ENCODE measurements at regions not wholly inside any gene's neighbourhood (a gene's known extent, or its start where the extent isn't known, plus 50 kb on each side); places are given as distances from the start of the nearest gene placed in this dataset.
A peak's percentile ranks its signal among the peaks of the same experiment; 100 is the strongest.
"Not testable (repeated sequence)": the region's sequence is repeated elsewhere in the genome, so short reads cannot be mapped to it uniquely, and the experiment has no call there.

DNA sequence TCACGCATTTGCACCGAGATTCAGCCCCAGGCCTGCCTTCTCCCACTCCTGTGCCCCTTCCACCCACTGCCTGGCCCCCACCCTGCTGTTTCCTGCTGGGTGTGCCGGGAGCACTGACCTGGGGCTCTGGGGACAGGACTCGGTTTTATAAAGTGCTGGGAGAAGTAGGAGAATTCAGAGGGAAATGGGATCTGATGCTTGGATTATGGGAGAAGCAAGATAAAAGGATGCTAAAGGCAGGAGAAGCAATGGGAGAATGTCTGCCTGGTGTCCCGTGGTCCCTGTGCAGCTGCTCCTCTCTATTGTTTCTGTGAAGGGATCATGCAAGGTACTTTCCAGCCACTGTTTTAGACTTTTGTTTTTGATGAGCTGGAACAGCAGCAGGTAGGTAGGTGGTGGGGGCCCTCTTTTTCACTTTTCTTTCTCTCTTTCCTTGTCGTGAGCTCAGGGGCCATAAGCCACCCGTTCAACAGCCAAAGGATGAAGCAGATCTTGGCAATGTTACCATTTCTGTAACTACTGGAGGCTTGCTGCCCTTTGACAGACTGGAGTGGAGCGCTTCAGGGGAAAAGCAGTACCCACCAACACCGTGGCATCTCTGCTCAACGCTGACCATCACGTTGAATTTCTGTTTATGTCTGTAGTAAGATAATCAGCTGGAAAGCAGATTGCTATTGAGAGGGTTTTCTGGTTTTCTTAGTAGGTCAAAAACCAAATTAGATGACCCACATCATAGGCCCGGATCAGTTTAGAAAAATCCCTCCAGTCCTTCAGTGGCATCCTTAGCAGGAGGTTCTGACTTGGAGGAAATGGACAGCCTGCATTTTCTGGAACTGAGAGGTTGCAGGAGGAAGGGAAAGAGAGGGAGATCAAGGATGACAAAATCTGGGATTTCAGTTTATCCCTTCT, 63.8 kb upstream of the ENPP6 start:
- DNase-seq (ENCODE audit: low read depth): no peak

DNA sequence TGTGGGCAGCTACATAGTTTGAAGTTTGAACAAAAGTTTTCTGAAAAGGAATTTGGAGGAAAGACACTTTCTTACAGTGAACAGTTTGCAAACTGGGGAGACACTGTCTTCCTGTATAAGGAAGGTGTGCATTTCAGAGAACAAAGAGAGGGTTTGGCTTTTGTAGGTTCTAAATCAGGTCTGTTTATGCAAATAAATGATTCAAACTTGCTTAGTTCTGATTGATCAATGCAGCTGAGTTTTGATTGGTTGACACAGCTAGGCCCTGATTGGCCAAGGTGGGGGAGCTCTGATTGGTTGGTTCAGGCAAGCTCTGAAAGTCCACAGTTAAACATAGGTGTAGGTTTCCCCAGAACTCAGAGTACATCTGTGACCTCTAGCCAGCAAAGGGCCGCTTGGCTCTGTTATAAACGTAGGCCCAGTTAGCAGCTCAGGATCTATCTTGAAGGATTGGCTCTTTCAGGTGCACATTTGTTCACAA, 63.0 kb upstream of the ENPP6 start:
- no peak for DNase-seq (ENCODE audit: low read depth)

DNA sequence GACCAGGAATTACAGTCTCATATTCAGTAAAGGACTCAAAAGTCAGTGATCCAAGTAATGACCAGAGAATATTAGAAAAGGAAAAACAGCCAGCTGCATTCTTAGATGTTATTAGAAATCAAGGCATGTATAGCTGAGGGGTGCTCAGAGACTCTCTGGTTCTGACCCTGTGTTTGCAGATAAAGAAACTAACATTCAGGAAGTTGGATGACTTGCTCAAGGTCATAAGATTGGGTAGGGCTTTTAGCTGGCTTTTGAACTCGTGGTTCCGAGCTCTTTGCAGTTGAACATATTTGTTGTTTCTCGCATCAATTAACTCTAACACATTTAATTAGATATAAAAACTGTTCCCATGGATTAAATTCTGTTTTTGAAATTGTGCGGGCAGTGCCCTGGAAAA, 62.5 kb upstream of the ENPP6 start:
- DNase-seq (ENCODE audit: low read depth): no peak

DNA sequence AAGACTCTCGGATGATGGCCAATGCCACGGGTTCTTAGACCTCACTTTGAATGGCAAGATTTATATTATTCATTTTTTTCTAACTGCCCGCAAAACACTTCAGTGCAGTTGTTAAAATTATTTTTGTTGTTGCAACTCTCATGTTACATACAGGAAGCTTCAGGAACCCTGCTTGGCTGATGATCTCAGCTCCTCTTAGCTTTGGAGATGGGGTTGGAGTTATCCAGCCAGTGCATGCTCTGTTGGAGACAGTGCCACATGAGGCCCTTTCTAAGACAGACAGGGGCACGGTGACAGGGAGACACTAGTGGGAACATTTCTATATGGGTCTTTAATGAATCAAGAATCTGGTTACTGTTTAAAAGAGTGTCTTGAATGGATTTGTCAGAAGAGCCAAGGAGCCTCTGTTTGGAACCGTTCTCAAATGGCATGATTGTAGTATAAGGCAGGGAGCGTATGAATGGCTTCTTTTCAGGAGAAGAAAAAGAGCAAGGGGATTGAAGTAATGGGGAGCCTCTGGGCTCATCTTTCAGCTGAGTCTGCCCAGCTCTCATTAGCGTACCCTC, 61.9 kb upstream of the ENPP6 start:
- no peak for DNase-seq (ENCODE audit: low read depth)

DNA sequence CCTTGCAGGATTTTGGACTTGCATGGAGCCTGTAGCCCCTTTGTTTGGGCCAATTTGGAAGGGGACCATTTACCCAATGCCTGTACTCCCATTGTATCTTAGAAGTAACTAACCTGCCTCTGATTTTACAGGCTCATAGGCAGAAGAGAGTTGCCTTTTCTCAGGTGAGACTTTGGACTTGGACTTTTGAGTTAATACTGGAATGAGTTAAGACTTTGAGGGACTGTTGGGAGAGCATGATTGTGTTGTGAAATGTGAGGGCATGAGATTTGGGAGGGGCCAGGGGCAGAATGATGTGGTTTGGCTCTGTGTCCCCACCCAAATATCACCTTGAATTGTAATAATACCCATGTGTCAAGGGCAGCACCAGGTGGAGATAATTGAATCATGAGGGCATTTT, 60.1 kb upstream of the ENPP6 start:
- DNase-seq (ENCODE audit: low read depth): not testable (repeated sequence)

DNA sequence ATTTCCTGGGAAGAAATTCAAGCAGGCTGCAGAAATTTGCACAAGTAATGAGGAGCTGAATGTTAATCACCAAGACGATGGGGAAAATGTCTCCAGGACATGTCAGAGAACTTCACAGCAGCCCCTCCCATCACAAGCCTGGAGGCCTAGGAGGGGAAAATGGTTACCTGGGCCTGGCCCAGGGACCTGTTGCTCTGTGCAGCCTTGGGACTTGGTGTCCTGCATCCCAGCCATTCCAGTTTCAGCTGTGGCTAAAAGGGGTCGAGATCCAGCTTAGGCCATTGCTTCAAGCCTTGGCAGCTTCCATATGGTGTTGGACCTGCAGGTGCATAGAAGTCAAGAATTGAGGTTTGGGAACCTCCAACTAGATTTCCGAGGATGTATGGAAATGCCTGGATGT, 59.3 kb upstream of the ENPP6 start:
- DNase-seq (ENCODE audit: low read depth): not testable (repeated sequence)

DNA sequence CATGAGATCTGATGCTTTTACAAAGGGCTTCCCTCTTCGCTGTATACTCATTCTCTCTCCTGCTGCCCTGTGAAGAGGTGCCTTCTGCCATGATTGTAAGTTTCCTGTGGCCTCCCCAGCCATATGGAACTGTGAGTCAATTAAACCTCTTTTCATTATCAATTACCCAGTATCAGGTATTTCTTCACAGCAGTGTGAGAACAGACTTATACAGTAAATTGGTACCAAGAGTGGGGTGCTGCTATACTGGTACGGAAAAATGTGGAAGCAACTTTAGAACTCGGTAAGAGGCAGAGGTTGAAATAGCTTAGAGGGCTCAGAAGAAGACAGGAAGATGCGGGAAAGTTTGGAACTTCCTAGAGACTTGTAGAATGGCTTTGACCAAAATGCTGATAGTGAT, 58.7 kb upstream of the ENPP6 start:
- DNase-seq (ENCODE audit: low read depth): not testable (repeated sequence)

DNA sequence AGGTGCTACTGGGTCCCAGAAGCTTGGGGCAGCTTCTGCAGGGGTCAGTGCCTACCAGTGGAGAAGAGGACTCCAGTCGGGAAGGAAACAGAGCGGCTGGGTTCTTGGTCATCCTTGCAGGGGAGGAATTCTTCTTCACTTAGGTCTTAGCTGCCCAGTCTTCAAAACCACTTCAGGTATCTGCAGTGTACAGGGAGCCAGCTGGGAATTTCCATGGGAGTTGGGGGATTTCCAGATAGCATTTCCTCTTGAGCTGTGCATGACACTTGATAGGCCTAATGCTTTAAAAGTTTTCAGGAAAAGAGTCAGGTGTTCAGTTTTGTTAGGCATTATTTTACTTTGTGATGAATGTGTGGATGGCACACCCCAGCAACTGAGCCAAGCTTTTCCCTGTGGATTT, 58.1 kb upstream of the ENPP6 start:
- DNase-seq (ENCODE audit: low read depth): no peak

DNA sequence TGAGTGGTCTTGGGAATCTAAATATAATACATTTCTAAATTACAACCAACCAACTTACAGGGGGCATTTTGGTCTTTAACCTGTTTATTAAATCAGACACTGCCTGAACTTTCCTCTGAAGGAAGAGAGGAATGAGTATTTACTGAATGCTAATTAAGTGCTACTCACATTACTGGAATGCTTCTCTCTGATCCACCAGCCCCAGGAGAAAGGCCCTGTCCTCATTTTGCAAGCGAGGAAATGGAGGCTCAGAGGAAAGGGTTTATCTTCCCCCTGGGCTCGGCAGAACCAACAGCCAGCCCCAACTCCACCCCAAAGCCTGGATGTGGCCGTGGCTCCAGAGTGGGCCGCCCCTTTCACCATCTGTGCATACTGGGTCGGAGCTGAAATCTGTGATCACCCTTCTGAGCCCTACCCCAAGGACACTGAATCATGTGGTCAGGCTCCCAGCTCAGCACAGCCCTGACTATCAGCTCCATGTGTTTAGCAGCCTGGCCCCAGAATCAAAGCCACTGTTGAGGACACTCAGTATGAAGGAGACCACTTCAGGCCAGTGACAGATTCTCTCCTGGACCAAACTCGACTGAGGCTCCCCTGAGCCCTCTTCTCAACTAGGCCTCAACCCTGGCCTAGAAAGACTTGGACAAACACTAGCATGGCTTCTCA, 56.7 kb upstream of the ENPP6 start:
- DNase-seq (ENCODE audit: low read depth): no peak

DNA sequence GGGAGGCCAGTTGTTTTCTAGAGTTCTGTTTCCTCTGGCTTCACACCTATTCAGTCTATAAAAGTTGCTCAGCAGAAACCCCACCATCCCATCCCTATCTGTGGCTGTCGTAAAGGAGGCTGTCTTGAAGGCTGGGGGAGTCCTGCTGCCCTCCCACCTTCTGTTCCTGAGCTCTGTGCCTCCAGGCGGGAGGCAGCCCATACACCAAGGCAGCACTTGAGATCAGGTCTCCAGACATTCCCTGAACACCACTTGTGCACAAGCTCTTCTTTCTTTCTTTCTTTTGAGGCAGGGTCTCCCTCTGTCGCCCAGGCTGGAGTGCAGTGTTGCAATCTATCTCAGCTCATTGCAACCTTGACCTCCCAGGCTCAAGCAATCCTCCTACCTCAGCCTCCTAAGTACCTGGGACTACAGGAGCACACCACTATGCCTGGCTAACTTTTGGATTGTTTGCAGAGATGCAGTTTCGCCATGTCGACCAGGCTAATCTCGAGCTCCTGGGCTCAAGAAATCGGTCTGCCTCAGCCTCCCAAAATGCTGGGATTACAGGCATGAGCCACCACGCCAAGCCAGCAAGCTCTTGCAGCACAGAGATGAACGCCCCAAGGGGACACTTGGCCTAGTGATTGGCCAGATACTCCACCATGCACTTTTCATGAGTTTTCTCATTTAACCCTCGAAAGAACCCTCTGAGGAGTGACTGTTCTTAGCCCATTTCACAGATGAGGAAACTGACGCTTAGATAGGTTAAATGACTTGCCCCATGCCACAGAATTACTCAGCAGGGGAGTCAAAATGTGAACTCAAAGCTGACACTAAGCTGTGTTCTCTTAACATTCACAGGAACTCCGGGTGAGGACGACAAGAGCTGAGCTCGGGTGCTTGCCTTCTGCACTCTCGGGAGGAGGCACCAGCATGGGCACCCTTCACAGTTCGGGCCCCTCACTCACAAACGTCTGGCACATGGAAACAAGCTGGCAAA, 55.8 kb upstream of the ENPP6 start:
- no peak for DNase-seq (ENCODE audit: low read depth)

DNA sequence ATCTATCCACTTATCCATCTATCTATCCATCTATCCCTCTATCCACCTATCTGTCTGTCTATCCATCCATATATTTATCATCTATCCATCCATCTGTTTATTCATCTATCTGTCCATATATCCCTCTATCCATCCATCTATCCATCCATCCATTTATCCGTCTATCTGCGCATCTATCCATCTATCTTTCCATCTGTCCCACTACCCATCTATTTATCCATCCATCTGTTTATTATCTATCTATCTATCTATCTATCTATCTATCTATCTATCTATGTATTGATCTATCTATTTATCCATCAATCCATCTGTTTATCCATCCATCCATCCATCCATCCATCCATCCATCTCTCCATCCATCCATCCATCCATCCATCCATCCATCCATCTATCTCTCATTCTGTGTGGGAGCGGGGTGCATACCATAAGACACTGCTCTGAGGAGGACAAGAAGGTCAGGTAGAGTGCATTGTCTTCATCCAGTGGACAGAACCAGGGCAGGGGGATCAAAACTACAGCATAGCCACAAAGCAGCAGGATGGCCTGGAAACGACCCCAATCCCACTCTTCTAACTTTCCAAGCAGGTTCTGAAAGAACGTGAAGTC, 53.2 kb upstream of the ENPP6 start:
- DNase-seq (ENCODE audit: low read depth): no peak

DNA sequence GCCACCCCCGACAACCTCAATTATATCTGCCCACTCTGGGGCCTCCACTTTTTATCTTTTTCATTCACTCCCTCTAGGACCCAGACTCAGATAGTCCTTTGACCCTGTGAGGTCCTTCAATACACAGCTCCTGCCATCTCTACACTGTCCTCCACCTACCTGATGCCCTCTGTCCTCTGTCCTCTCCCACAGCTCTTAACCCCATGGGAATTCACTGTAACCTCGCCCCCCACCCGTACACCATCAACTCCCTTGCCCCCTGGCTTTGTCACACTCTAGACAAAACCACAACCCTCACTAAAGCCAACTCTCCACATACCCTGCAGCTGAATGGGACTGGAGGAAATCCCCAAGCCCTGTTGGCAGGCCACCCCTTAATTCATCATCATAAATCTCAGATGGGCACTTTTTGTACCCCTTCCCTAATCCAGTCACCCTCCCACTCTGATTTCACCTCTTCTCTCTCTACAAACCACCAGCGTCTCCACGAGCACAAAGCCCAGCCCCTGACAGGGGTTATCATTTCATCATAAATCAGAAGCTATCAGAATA, 52.3 kb upstream of the ENPP6 start:
- DNase-seq (ENCODE audit: low read depth): no peak

DNA sequence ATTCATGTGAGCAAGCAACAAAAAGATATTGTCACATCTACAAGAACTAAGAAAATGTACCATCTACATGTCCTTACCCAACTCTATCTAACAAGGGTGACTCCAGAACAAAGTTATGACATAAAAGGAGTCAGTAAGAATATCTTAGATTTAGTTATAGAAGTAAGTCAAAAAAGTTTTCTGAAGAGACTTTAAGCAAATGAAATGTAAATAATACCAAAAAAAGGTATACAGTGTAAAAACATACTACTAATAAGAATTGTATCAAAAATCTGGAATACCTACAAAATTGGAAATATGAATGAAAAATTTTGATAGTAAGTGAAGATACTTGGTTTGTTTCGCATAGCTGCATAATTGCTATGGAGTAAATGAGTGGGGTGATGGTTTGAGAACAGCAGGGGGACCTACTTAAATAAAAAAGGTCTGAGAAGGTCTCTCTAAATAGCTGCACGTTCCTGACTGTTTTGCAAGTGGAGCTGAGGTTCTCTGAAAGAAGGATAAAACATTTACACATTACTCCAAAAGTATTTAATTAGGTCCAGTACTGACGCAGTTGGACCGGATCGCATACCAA, 51.0 kb upstream of the ENPP6 start:
- DNase-seq (ENCODE audit: low read depth): no peak

DNA sequence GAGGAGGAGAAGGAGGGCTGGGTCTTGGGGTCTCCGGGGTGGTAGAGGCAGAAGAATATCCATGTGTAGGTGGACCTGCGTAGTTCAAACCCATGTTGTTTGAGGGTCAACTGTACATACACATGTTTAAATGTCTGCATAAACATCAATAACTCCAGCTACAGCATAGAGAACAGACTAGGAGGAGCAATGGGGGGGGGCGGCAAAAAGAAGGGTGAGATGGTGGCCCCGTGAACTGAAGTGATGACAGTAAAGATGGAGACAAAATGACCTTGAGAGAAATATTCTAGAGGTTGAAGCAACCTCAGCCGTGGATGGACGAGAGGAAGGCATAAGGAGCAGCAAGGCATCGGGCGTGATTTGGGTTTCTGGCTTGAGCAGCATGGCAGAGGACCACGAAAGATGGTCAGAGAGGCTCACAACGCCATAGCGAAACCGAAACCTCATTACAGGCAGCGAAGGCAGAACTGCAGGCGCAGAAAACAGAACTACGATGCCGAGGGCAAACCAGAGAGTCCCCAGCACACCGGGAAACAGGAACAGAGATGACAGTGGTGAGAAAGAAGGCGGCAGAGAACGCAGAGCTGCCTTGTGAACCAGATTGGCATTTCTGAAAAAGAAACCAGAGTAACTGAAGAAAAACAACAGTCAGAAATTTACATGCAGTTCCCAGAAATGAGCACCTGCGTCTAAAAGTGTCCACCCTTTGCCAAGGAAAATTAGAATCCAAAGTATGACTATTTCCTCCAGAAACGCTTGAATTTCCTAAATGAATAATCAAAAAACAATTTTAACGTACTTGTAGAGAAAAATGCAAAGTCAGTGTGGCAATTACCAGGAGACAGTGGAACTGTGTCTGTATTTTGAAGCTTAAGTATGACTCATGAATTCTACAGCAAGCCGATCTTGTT, 50.3 kb upstream of the ENPP6 start:
- DNase-seq (ENCODE audit: low read depth): peak; percentile 54

Data from stimulated activated CD4-positive, alpha-beta T cell treated with anti-CD3 and anti-CD28 coated beads, Interleukin-2, amount 100 ng/mL, for 4 hours (primary cell).